Ishikawa (cell line): ENCODE measurements at regions not wholly inside any gene's neighbourhood (a gene's known extent, or its start where the extent isn't known, plus 50 kb on each side); places are given as distances from the start of the nearest gene placed in this dataset.
A peak's percentile ranks its signal among the peaks of the same experiment; 100 is the strongest.

Experiments used
- CEBPB ChIP-seq: IDR thresholded peaks from 2 replicates; pipeline ENCODE4 v1.6.1; 2012
- CREB1 ChIP-seq: IDR thresholded peaks from 2 replicates; pipeline ENCODE4 v1.6.1; 2012; ENCODE audit warnings: low read depth
- EGR1 ChIP-seq: IDR thresholded peaks from 2 replicates; pipeline ENCODE4 v1.6.1; 2012
- EP300 ChIP-seq: IDR thresholded peaks from 2 replicates; pipeline ENCODE4 v1.6.1; 2012; ENCODE audit warnings: borderline replicate concordance
- FOXM1 ChIP-seq: IDR thresholded peaks from 2 replicates; pipeline ENCODE4 v1.6.1; 2012; ENCODE audit warnings: low read depth, borderline replicate concordance
- NFIC ChIP-seq: IDR thresholded peaks from 2 replicates; pipeline ENCODE4 v1.6.1; 2012
- RAD21 ChIP-seq: IDR thresholded peaks from 2 replicates; pipeline ENCODE4 v1.6.1; 2012; ENCODE audit warnings: low read depth
- TAF1 ChIP-seq: IDR thresholded peaks from 2 replicates; pipeline ENCODE4 v1.6.1; 2012; ENCODE audit warnings: low read depth, mild to moderate bottlenecking
- TCF12 ChIP-seq: IDR thresholded peaks from 2 replicates; pipeline ENCODE4 v1.6.1; 2012; ENCODE audit warnings: low read depth
- TEAD4 ChIP-seq: IDR thresholded peaks from 2 replicates; pipeline ENCODE4 v1.6.1; 2012
- YY1 ChIP-seq: IDR thresholded peaks from 2 replicates; pipeline ENCODE4 v1.6.1; 2012; ENCODE audit warnings: low read depth
- ZBTB7A ChIP-seq: IDR thresholded peaks from 2 replicates; pipeline ENCODE4 v1.6.1; 2012; ENCODE audit warnings: low read depth
- TF ChIP-seq, protein P1 (sequence below): IDR thresholded peaks from 2 replicates; pipeline ENCODE4 v1.6.1; 2012
- TF ChIP-seq, protein P2 (sequence below): IDR thresholded peaks from 2 replicates; pipeline ENCODE4 v1.6.1; 2012
- TF ChIP-seq, protein P3 (sequence below): IDR thresholded peaks from 2 replicates; pipeline ENCODE4 v1.6.1; 2012; ENCODE audit warnings: low read depth, mild to moderate bottlenecking

DNA sequence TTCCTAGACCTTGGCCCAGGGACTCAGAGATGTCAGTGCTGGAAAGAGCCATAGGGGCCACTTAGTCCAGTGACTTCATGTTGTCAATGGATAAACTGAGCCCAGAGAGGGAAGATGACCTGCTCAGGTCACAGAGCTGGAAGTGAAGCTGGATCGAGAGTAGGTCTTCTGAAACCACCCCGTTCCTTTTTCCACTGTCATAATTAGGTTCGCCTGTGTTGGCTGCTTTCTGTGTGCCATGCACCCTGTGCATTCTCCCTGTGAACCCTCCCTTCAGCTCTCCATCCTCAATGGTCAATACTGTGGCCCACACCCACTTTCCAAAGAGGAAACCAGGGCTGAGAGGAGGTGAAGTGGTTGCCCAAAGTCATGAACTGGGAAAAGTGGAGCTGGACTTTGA is 74.8 kb downstream of the CCR1 start:
- TF ChIP-seq FOXM1 = no peak

DNA sequence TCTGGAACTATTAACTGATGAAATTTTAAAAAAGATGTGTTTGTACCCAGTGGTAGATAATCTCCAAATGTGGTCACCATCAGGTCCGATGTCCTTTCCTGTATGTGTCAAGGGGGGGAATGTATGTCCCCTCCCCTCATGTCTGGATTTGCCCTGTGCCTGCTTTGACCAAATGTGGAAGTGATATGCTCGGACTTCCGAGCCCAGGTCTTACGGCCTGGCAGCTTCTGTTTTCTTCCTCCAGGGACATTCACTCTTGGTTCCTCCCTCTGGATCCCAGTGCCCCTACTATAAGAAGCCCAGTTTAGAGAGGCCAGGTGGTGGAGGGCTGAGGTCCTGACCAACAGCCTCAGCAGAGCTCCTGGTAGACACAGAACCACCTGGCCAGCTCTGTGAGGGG is 75.5 kb downstream of the CCR1 start:
- no peak for TF ChIP-seq EGR1
- TF ChIP-seq, protein P1, sequence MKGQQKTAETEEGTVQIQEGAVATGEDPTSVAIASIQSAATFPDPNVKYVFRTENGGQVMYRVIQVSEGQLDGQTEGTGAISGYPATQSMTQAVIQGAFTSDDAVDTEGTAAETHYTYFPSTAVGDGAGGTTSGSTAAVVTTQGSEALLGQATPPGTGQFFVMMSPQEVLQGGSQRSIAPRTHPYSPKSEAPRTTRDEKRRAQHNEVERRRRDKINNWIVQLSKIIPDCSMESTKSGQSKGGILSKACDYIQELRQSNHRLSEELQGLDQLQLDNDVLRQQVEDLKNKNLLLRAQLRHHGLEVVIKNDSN = no peak

DNA sequence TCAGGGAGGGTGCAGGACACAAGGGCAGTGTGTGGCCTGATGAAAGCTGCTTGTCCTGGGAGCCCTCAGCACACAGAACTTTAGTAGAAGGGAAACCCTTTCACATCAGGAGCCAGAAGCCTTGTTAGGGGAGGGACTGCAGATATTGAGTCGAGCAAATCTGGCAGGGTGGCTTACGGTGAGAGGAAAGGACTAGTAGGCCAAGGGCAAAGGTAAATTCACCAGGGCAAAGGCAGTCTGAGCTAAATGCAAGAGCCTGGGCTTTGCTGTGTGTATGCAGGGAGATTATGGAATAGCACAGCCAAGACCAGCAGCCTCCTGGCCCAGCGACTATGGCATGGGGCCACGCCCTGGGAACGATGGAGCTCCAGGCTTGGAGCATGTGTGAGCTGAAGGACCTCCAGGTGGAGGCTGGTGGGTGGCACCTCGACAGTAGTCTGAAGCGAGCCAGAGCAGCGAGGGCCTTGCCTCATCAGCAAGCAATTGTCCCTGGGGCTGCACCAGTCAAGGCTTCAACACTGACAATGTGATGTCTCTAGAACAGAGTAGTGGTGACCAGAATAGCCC is 76.1 kb downstream of the CCR1 start:
- TF ChIP-seq CREB1 = no peak
- no peak for TF ChIP-seq YY1
- TF ChIP-seq TCF12 = no peak
- no peak for TF ChIP-seq RAD21
- no peak for TF ChIP-seq CEBPB
- TF ChIP-seq, protein P2, sequence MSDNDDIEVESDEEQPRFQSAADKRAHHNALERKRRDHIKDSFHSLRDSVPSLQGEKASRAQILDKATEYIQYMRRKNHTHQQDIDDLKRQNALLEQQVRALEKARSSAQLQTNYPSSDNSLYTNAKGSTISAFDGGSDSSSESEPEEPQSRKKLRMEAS = no peak
- no peak for TF ChIP-seq NFIC
- TF ChIP-seq EP300 = no peak
- no peak for TF ChIP-seq TEAD4
- TF ChIP-seq, protein P3, sequence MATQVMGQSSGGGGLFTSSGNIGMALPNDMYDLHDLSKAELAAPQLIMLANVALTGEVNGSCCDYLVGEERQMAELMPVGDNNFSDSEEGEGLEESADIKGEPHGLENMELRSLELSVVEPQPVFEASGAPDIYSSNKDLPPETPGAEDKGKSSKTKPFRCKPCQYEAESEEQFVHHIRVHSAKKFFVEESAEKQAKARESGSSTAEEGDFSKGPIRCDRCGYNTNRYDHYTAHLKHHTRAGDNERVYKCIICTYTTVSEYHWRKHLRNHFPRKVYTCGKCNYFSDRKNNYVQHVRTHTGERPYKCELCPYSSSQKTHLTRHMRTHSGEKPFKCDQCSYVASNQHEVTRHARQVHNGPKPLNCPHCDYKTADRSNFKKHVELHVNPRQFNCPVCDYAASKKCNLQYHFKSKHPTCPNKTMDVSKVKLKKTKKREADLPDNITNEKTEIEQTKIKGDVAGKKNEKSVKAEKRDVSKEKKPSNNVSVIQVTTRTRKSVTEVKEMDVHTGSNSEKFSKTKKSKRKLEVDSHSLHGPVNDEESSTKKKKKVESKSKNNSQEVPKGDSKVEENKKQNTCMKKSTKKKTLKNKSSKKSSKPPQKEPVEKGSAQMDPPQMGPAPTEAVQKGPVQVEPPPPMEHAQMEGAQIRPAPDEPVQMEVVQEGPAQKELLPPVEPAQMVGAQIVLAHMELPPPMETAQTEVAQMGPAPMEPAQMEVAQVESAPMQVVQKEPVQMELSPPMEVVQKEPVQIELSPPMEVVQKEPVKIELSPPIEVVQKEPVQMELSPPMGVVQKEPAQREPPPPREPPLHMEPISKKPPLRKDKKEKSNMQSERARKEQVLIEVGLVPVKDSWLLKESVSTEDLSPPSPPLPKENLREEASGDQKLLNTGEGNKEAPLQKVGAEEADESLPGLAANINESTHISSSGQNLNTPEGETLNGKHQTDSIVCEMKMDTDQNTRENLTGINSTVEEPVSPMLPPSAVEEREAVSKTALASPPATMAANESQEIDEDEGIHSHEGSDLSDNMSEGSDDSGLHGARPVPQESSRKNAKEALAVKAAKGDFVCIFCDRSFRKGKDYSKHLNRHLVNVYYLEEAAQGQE = no peak
- no peak for TF ChIP-seq ZBTB7A
- no peak for TF ChIP-seq FOXM1
- no peak for TF ChIP-seq EGR1
- TF ChIP-seq, protein P1 = no peak
- TF ChIP-seq TAF1 = no peak

DNA sequence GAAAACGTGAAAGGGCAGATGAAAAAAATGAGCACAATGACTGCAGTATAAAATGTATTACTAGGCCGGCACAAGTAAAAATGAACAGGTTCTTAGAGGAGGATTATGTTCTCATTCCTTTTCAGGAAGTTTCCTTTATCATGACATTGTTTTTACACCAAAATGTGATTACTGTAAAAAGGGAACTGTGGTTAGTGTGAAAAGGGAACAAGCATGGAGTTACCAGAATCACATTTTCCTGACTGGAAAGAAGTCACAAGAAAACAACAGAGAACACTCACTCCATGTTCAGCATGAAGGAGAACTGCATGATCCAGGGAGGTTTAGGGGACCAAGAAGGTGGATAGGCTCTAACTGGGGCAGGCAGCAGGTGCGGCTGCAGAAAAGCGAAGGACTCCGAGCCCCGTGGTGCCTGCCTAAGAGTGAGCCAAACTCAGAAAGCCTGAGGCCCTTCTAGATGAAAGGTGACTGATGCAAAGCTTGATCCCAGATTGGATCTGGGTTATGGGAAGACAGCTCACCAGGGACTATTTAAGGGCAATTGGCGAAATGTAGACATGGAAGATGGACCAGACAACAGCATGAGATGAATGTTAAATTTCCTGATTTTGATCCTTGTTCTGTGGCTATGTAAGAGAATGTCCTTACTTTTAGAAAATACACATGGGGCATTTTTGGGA is 77.3 kb downstream of the CCR1 start:
- TF ChIP-seq EP300 (no peak), CREB1 (no peak), YY1 (no peak), EGR1 (no peak), FOXM1 (no peak), RAD21 (no peak), ZBTB7A (no peak)
- TF ChIP-seq, protein P2 = no peak

DNA sequence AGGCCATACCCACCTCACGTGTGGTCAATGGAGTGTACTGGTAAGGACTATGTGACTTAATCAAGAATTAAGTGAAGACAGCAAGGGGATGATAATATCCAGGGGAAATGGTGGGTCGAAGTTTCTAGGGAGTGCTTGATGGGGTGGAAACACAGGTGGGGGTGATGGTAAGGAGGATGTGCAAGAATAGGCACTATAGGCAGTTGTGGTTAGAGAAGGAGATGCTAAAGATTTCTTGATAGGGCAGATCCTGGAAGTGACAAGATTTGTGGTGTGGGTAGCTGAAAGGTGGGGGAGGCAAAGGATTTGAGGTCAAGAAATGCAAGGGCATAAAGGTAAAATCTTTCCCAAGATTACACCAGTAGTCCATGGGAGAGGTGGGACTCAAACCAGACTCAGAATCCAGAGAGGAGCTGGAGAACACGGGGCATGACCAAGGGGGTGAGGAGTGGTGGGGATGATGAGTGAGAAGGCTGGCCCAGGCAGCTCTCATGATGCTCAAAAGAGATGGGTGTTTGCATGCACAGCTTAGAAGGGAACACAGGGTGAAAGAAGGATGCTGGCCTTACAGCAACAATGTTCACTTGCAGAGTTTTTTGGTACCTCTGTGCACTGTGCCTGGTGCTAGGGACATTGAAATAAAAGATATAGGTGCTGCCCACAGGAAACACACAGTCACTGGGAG is 78.4 kb downstream of the CCR1 start:
- TF ChIP-seq FOXM1 (no peak), ZBTB7A (no peak), TCF12 (no peak), RAD21 (no peak), TEAD4 (no peak), NFIC (no peak), EGR1 (no peak), YY1 (no peak)
- TF ChIP-seq, protein P1 = no peak

DNA sequence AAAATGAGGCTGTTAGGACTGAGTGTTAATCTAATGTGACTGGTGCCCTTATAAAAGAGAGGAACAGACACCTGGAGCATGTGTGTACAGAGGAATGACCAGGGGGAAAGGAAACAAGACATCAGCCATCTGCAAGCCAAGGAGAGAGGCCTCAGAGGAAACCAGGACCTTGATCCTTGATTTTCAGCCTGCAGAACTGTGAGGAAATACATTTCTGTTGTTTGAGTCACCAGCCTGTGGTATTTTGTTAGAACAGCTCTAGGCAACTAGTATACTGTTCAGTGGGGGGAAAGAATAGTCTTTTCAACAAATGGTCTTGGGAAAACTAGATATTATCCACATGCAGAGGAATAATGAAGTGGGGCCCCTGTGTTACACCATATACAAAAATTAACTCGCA is 80.6 kb downstream of the CCR1 start:
- TF ChIP-seq CEBPB = 0 out of 2 replicates have a peak, but pooled peaks have one; percentile 3
- TF ChIP-seq ZBTB7A = no peak
- no peak for TF ChIP-seq TEAD4
- no peak for TF ChIP-seq YY1

DNA sequence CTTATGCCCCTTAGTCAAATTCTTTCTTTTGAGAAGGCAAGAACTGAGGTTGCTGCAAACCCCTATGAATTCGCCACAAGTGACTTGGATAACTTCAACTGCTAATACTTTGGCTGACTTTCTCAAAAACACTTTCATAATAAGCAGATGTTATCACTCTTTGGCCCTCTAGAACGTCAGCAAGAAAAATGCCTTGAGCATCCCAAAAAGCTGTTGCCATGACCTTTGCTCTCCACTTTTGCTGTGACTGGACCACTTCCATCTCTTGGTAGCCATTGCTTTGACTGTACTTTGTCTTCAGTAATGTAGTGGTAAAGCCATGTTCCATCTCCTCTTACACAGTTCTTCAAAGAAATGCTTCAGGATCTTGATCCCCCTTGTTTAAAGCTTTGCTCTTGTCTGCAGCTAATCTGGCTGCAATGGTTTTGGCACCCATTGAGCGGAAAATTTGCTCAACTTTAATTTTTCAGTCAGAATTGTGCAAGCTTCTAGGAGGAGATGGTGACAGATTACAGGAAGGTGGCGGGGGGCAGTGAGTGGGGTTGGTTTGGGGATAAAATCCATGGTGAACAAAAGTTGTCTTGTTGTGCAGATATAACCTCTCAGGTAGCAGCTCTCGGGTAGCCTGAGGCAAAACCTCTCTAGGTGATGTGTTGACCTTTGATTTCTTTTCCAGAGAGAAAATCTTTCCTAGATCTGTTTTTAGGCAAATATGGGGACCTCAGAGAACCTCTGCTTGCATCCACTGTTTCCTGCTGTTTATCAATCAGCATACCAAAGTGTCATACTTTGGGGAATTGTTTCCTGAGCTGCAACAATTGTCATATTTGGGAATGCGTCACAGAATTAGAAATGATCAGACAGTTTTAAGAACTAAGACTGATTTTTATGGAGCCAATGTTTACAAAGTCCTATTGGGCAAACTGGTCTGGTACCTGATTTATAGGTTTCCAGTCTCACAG is 83.6 kb downstream of the CCR1 start:
- TF ChIP-seq ZBTB7A (no peak), CEBPB (no peak), EGR1 (no peak), CREB1 (no peak), RAD21 (no peak), TAF1 (no peak)
- TF ChIP-seq, protein P1 = no peak
